ENCODE measurements at regions not wholly inside any gene's neighbourhood (a gene's known extent, or its start where the extent isn't known, plus 50 kb on each side); places are given as distances from the start of the nearest gene placed in this dataset.
A peak's percentile ranks its signal among the peaks of the same experiment; 100 is the strongest.

DNA sequence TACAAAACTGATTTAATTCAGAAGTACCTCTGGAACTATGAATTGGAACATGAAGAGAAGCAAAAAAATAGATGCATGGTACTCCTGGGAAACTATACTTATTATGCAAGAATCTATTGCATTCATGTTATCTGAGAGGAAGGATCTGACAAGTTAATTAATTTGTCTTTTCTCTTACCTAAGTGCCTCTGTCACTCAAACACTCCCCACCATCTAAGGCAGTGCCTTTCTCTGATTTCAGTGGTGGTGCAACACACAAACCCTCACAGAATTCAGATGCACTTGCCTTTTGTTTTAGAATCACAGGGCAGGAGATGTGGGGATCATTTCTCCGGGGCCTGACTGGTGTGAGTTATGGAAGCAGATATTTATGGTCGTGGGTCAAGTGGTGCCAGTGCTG, 52.5 kb upstream of the C9orf72 start:
- DNase-seq, result no peak

- no peak for DNase-seq
Observed at GRCh38 chr9:27626244-27627187, 53.2 kb upstream of the C9orf72 start.

- no peak for DNase-seq
Observed at GRCh38 chr9:27627188-27627564, 53.9 kb upstream of the C9orf72 start.

DNA sequence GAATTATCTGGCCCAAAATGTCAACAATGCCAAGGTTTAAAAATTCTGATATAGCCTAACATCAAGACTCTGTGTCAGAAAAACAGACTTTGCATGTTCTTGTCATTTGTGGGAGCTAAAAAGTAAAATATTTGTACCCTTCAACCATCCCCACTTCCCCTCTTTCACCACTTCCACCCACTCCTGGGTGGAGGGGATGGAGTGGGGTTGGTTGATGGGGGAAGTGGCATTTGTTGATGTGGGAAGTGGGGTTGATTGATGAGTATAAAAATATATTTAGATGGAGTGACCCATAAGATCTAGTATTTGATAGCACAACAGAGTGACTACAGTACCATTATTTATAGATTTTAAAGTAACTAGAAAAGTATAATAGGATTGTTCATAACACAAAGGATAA, 55.0 kb upstream of the C9orf72 start:
- no peak for DNase-seq

GRCh38 chr9:27629425-27629824, 56.1 kb upstream of the C9orf72 start:
- no peak for DNase-seq

DNA sequence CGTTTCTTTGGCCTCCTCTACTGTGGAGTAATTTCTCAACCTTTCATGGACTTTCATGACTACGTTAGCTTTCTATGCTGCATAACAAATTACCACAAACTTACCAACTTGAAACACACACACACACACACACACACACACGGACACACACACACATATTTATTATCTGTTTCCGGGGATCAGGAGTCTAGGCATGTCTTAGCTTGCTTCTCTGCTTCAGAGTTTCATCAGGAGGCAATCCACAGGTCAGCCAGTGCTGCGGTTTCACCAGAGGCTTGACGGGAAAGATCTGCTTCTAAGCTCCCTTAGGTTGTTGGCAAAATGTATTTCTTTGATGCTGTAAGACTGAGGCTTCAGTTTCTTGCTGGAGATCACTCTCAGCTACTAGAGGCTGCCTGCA, 59.0 kb upstream of the C9orf72 start:
- DNase-seq, result no peak

- DNase-seq, result no peak
Observed at GRCh38 chr9:27633764-27634163, 60.5 kb upstream of the C9orf72 start.

GRCh38 chr9:27634879-27635278, 61.6 kb upstream of the C9orf72 start:
- DNase-seq, result peak in 3 of 58 donors; percentile 3 to 7 (median 6)

GRCh38 chr9:27638716-27639115, 65.4 kb upstream of the C9orf72 start:
- DNase-seq, result no peak

GRCh38 chr9:27645161-27645840, 72.0 kb upstream of the C9orf72 start:
- no peak for DNase-seq

DNA sequence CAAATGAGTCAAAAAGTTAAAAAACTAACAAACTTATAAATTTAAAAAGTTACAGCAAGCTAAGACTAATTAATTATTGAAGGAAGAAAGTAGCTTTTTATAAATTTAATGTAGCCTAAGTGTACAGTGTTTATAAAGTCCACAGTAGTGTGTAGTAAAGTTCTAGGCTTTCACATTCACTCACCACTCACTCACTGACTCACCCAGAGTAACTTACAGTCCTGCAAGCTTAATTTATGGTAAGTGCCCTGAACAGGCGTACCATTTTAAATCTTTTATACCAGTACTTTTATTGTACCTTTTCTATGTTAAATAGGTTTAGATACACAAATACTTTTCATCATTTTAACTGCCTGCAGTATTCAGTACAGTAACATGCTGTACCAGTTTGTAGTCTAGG, 80.0 kb upstream of the C9orf72 start:
- no peak for DNase-seq

GRCh38 chr9:27653957-27654356, 80.7 kb upstream of the C9orf72 start:
- DNase-seq, result no peak

DNA sequence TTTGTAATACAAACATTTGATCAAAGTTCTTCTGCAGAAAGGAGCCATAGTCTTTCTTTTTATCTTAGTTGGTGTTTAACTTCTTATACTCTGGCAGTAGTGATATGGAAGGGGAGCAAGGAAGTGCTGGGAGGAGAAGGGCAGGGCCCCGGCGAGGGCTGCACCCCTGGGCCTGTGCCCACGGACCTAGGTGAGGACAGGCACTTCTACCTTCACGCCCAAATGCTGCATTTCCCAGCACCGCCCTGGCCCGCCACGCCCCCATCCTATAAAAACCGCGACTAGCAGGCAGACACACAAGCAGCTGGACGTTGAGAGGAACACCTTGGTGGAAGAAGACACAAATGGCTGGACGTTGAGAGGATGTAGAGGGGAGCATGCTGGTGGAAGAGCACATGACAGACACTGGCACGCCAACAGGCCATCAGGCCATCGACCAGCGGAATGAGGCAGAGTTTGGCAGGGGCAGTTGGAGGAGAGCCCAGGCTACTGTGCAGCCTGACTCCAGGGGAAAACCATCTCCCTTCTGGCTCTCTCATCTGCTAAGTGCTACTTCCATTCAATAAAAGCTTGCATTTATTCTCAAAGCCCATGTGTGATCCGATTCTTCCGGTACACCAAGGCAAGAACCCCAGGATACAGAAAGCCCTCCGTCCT, 81.5 kb upstream of the C9orf72 start:
- DNase-seq, result peak in 18 of 58 donors; percentile 3 to 38 (median 16)

GRCh38 chr9:27655441-27655840, 82.2 kb upstream of the C9orf72 start:
- no peak for DNase-seq

DNA sequence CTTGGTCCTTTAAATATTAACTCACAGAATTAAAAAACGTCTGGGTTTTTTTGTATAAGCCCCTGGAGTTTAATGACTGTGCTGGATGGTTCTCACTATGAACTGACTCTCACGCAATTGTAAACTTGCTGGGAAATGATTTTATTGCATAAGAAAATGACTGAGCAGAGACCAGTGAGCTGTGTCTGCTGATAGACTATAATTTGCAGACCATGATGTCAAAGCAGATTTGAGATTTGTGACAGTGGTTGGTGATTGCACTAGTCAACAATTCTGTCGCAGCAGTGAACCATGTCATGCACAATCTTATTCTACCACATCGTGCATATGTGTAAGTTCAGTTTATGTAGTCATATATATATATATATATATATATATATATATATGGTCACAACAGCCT, 85.7 kb upstream of the C9orf72 start:
- no peak for DNase-seq

GRCh38 chr9:27659571-27659970, 86.3 kb upstream of the C9orf72 start:
- no peak for DNase-seq

DNA sequence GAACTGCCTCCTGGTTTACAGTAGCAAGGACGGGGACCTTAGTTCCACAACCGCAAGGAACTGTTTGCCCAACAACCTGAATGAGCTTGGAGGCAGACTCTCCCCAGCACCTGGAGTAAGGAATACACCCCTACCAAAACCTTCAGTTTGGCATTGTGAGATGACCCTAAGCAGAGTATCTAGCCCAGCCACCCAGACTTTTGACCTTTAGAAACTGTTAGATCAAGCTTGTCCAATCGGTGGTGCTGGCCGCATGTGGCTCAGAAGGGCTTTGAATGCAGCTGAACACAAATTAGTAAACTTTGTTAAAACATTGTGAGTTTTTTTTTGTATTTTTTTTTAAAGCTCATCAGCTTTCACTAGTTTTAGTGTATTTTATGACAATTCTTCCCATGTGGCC, 86.9 kb upstream of the C9orf72 start:
- no peak for DNase-seq

- DNase-seq, result no peak
Observed at GRCh38 chr9:27663526-27663925, 90.2 kb upstream of the C9orf72 start.

DNA sequence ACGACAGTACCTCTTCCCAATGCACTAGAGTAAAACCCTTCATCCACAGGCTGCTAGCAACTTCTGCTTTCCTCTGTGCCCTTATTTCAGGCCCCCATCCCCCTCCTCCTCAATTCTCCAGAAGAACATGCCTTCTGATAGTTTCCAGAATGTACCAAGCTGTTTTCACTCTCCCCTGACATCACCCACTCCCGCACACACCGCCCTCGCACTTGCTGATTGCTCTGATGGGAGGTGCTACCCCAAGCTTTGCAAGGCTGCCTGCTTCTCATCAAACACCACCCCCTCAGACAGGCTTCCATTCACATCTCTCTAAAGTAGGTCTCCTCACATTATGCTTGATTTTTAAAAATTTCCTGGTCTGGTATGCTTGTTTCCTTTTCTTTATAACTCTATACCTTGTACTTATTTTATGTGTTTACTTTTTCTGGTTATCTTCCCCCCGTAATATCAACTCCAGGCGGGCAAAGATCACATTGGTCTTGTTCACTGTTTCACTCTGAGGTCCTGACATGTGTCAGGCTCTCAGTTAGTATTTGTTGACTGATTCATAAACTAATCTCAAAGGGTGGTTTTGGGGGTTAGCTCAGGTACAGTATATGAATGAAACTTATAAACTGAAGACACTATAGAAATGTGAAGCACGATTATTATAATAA, 91.0 kb upstream of the C9orf72 start:
- peak in 16 of 58 donors; percentile 2 to 49 (median 13) for DNase-seq

DNA sequence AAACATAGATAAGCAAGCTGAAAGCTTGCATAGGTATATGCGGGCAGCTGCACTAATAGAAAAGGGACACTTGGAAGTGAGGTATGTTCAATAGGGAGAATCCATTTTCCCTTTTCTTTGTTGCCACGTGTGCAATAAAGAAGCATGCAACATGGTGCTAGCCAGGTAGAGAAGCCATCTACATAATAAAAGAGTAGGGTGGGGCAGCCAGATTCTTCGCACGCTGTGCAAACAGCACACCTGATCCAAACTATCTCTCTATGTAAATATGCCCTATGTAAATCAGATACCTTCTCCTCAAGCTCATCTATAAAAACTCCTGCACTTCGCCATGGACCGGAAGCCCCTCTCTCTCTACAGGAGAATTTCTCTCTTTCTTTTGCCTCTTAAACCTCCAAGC, 91.9 kb upstream of the C9orf72 start:
- no peak for DNase-seq

DNA sequence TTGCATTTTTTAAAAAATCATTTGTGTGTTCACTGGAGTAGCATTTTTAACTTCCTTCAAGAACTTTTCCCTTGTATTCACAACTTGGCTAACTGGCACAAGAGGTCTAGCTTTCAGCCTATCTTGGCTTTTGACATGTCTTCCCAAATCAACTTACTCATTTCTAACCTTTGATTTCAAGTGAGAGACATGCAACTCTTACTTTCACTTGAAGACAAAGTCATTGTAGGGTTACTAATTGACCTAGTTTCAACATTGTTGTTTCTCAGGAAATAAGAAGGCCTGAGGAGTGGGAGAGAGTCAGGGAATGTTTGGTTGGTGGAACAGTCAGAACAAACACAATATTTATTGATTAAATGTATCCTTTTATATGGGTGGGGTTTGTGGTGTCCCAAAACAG, 95.0 kb upstream of the C9orf72 start:
- no peak for DNase-seq

- no peak for DNase-seq
Observed at GRCh38 chr9:27671636-27672035, 98.4 kb upstream of the C9orf72 start.
